ENCODE measurements at regions not wholly inside any gene's neighbourhood (a gene's known extent, or its start where the extent isn't known, plus 50 kb on each side); places are given as distances from the start of the nearest gene placed in this dataset.

- no peak for DNase-seq (ENCODE audit: low spot score)
Measured at GRCh38 chr22:27196606-27197005, 539.2 kb downstream of the MIAT start.

- DNase-seq (ENCODE audit: low spot score) = no peak
Measured at GRCh38 chr22:27197052-27197451, 539.7 kb downstream of the MIAT start.

GRCh38 chr22:27197618-27198017 lies 540.2 kb downstream of the MIAT start:
- DNase-seq (ENCODE audit: low spot score) = no peak

GRCh38 chr22:27198518-27199035 lies 541.2 kb downstream of the MIAT start:
- DNase-seq (ENCODE audit: low spot score) = no peak

GRCh38 chr22:27199354-27199753 lies 542.0 kb downstream of the MIAT start:
- no peak for DNase-seq (ENCODE audit: low spot score)

- no peak for DNase-seq (ENCODE audit: low spot score)
Measured at GRCh38 chr22:27201276-27201675, 543.9 kb downstream of the MIAT start.

GRCh38 chr22:27201741-27202140 lies 544.4 kb downstream of the MIAT start:
- DNase-seq (ENCODE audit: low spot score) = no peak

GRCh38 chr22:27203276-27203660 lies 545.9 kb downstream of the MIAT start:
- DNase-seq (ENCODE audit: low spot score) = no peak

GRCh38 chr22:27204280-27204679 lies 546.9 kb downstream of the MIAT start:
- DNase-seq (ENCODE audit: low spot score) = no peak

GRCh38 chr22:27204817-27205216 lies 547.4 kb downstream of the MIAT start:
- DNase-seq (ENCODE audit: low spot score) = no peak

GRCh38 chr22:27205492-27206373 lies 548.3 kb downstream of the MIAT start:
- no peak for DNase-seq (ENCODE audit: low spot score)

- DNase-seq (ENCODE audit: low spot score) = no peak
Measured at GRCh38 chr22:27206374-27207133, 549.2 kb downstream of the MIAT start.

- DNase-seq (ENCODE audit: low spot score) = no peak
Measured at GRCh38 chr22:27207266-27207665, 549.9 kb downstream of the MIAT start.

GRCh38 chr22:27207907-27208306 lies 550.5 kb downstream of the MIAT start:
- DNase-seq (ENCODE audit: low spot score) = no peak

GRCh38 chr22:27210111-27210730 lies 552.8 kb downstream of the MIAT start:
- no peak for DNase-seq (ENCODE audit: low spot score)

GRCh38 chr22:27212102-27212501 lies 554.7 kb downstream of the MIAT start:
- no peak for DNase-seq (ENCODE audit: low spot score)

- DNase-seq (ENCODE audit: low spot score) = no peak
Measured at GRCh38 chr22:27212617-27213177, 555.3 kb downstream of the MIAT start.

GRCh38 chr22:27213294-27213693 lies 555.9 kb downstream of the MIAT start:
- DNase-seq (ENCODE audit: low spot score) = no peak

- DNase-seq (ENCODE audit: low spot score) = no peak
Measured at GRCh38 chr22:27213766-27214581, 556.6 kb downstream of the MIAT start.

- no peak for DNase-seq (ENCODE audit: low spot score)
Measured at GRCh38 chr22:27214691-27215090, 557.3 kb downstream of the MIAT start.

- DNase-seq (ENCODE audit: low spot score) = no peak
Measured at GRCh38 chr22:27215871-27216270, 558.5 kb downstream of the MIAT start.

Measured in mesenteric fat pad (tissue), 1 donor.